ENCODE measurements at regions not wholly inside any gene's neighbourhood (a gene's known extent, or its start where the extent isn't known, plus 50 kb on each side); places are given as distances from the start of the nearest gene placed in this dataset.

DNA sequence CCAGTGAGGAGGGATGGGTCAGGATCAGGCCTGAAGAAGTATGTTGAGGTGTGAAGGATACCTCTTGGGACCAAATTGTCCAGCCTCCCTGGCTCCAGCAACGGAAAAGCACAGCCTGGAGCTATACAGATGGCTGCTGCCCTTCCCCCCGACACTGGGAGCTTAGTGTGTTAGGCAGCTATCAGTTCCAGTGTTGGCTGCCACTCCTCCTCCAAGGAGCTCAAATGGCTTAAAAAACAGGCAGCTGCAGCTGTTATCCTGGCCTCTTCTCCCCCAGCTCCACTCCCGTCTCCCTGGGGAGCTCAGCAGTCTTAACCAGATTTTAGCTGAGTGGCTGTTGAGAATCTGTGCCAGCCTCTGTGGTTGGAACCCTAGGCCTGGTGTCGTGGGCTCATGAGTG, 225.0 kb downstream of the JRKL start:
- DNase-seq = no peak

DNA sequence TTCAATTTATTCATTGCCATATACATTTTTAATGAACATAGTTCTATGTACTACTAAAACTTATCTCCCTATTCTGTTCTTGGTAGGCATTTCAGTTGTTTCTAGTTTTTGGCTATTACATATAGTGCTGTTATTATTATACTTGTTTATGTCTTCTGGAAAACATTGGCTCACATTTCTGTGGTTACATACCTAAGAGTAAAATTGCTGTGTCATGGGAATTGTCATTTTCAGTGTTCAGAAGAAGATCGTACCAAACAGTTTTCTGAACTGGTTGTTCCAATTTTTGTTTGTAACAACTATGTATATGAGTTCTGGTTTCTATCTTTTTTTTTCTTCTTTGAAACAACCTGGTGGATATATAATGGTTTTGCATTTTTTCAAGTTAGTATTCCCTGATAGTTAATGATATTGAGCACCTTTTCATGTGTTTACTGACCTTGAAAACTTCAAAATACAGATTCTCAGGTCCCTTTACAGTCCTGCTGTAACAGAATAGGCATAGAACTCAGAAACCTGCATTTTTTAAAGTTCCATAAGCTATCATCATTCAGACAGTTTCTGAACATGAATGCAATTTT, 230.7 kb downstream of the JRKL start:
- no peak for DNase-seq

DNA sequence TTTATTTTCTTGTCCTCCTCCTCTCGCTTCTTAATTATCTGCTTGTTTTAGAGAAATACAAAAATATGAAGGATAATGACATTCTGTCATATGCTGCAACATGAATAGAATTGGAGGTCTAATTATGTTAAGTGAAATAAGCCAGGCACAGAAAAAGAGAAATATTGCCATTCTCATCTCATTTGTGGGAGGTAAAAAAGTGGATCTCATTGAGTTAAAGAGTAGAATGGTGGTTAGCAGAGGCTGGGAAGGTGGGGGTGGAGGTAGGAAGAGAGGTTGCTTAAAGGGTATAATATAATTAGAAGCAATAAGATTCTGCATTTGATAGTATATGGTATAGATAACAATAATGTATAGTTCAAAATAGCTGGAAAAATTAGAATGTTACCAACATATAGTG, 231.3 kb downstream of the JRKL start:
- no peak for DNase-seq

DNA sequence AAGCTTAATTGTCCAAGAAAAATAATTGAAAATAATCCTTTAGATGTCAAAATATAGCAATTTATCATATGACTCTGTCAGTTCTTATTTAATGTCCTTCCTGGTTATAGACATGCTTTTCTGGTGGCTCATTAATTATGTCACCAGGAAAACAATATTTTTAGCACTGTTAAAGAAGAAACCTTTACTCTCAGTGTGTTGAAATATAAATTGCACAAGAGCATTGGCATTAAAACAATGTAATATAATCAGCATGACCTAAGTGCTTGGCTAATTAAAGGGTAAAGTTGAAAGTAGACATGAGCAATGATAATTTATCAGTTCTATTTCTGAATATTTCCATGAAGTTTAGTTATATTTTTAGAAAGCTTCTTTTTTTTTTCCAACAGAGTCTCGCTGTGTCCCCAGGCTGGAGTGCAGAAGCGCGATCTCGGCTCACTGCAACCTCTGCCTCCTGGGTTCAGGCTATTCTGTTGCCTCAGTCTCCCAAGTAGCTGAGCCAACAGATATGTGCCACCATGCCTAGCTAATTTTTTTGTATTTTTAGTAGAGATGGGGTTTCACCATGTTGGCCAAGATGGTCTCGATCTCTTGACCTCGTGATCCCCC, 232.3 kb downstream of the JRKL start:
- no peak for DNase-seq

DNA sequence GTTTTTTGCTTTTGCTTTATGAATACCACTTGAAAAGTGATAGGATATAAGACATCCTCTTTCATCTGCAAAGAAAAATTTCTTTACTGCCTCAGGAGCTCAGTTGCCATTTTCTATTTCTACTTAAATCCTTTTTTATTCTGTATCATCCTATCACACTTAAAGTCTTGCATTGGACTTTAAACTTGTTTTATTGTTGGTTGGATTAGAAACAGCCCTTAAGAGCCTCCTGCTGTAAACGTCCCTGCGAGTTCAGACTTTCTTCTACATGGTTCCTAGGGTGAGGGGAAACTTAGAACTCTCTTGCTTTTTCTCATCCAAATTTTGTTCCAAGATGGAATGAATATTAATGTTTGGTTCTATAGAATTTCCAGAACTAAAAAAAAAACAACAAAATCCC, 234.3 kb downstream of the JRKL start:
- no peak for DNase-seq

DNA sequence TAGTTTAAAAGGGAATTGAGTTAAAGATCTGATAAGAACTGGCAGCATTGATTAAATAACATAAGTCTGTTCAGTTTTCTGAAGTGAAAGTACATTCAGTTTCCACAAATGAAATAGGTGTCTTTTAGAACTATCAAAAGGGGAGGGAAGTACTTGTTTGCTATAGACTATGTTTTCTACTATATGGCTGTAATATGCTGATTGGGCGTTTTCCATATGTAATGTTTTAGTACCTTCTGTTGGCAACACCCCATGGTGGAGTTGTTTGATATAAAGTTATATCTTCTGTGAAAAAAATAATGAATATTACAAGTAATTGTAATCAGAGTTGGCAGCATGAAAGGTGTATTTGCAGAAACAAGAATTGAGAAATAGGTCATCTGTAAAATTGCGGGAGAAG, 237.6 kb downstream of the JRKL start:
- no peak for DNase-seq

DNA sequence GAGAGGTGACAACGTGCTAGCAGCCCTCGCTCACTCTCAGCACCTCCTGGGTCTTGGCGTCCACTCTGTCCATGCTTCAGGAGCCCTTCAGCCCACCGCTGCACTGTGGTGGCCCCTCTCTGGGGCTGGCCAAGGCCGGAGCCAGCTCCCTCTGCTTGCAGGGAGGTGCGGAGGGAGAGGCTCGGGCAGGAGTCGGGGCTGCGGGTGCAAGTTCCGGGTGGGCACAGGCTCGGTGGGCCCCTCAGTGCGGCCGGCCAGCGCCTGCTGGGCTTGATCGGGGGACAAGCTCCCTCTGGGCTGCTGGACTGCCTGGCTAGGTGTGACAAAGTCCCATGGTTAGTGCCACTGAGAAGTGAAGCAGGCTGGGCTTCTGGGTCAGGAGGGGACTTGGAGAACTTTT, 245.8 kb downstream of the JRKL start:
- DNase-seq = no peak

DNA sequence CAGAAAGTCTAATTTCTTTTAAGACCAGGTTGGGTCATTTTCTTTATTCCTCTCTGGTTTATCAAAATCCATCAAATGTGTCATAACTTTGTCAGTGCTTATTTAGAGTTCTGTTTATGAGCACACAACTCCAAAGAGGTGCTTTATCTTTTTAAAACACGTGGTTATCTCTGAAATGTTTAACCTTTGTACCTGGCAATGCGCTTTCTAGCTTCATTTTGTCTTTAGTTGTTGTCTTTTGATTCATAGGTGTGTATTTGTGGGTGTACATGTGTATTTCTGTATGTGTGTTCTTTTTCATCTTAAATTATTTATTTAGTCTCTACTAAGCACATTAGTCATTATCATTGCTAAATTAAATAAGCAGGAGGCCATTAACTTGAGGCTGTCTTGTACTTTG, 251.4 kb downstream of the JRKL start:
- no peak for DNase-seq

DNA sequence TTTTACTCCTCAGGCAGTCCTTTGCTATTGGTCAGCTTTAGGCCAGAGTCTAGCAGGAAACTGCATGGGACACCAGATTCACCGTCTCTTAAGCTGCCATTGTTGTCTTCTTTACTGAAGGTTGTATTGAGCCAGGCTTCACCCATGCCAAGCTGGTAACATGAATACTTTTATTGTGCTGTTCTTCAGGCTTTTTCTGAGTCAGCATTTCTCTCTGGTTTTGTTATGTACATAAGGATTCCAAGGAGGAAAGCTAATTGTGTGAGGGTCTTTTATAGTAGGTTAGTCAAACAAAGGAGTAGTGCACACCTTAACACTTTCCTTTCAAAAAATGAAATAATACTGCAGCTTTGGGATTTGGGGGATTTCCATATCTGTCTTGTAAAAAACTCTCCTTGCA, 252.8 kb downstream of the JRKL start:
- DNase-seq = no peak

DNA sequence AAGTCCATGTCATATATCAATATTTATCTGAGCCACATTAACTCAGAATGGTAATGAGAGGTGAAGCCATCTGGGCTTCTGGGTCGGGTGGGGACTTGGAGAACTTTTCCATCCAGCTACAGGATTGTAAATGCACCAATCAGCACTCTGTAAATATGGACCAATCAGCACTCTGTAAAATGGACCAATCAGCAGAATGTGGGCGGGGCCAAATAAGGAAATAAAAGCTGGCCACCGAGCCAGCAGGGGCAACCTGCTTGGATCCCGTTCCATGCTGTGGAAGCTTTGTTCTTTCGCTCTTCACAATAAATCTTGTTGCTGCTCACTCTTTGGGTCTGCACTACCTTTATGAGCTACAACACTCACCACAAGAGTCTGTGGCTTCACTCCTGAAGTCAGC, 253.4 kb downstream of the JRKL start:
- DNase-seq = no peak

DNA sequence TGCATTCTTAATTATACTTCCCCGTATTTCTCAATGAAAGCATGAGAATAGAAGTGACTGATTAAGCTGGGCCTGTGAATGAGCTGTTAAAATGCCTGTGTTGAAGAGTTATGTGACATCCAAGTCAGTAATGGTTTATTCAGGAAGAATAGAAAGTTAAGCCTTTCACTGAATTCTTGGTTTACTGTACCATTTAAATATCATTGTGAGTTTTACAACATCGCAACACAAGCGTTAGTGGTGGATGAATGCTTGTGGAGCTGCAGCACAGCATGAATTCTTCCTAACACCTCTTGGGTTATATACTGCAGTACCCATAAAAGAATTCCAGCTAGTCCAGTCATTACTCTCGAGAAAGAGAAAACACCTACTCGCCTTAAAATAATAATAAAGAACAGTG, 257.8 kb downstream of the JRKL start:
- no peak for DNase-seq

DNA sequence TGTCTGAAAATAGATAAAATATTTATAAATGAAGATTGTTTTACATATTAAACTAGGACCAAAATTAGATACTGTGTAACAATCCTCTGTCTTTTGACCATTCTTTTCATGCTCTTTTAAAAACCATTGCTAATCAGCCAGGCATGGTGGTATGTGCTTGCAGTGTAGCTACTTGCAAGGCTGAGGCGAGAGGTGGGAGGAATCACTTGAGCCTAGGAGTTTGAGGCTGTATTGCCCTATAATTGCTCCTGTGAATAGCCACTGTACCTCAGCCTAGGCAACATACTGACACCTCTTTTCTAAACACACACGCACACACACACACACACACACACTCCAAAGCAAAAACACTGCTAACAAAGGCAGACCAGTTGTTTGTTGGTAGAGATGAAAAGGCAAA, 259.2 kb downstream of the JRKL start:
- no peak for DNase-seq

DNA sequence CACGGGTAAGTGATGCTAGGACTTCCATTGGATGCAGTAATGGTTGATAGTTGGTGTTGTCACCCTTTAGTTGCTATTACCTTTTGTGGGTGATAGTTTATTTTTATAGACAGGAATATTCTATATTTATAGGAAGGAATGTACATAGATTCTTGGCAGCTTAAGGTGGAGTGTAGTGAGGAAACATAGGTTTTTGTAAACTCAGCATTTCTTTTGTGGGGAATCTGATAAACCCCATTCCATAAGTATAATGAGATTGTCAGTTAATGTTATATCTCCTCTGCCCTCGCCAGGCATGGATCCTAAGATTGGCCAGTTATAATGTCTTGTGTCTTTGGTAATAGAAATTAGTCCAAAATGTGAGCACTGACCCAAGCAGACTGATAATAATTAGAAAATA, 262.7 kb downstream of the JRKL start:
- DNase-seq = no peak

DNA sequence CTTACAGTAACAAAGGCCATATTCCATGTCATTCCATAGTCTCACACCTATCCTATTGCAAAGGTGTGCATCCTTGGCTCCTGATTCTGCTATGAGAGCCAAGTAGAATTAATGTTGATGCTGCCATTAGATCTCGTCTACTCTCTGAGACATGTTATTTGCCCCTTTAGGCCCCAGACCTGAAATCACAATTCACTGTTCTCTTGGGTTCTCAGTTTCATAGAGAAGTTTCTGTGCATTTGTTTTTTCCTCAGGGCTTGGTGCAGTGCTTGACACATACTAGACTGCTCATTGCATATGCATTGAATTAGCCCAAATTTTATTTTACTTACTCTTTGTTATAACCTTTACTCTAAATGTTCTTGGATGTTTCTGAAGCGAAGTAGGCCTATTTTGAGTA, 265.7 kb downstream of the JRKL start:
- no peak for DNase-seq

DNA sequence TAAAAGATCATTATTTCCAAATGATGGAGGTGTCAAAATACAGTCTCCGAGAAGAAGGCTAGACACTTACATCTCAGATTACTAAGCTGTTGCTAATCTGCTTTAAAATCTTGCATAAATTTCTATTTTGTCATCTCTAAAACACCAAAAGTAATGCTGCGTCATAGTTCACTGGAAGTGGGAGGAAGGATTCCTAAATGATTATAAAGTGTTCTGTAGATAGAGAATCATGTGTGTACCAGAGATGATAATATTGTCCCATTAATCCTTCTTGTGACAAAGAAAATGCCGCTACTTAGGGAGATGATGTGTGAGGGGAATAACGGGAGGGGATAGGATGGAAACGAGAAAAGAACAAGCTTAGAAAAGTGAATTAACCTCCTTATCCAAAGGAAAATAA, 268.6 kb downstream of the JRKL start:
- no peak for DNase-seq

DNA sequence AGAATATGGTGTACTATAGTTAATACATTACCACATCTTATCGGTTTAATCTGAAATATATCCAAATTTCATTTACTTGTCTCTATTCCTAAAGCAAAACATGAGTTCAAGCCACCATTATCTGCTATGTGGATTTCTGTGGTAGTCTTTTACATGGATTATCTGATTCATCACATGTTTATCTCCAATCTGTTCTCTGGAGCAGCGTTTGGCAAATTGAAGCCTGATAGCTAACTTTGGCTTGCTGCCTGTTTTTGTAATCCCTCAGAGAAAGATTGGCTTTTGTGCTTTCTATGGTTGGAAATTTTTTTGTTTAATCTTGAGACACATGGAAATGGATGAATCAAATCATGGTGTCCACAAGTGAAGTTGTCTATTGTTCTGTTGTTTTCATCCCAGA, 274.3 kb downstream of the JRKL start:
- DNase-seq = no peak

DNA sequence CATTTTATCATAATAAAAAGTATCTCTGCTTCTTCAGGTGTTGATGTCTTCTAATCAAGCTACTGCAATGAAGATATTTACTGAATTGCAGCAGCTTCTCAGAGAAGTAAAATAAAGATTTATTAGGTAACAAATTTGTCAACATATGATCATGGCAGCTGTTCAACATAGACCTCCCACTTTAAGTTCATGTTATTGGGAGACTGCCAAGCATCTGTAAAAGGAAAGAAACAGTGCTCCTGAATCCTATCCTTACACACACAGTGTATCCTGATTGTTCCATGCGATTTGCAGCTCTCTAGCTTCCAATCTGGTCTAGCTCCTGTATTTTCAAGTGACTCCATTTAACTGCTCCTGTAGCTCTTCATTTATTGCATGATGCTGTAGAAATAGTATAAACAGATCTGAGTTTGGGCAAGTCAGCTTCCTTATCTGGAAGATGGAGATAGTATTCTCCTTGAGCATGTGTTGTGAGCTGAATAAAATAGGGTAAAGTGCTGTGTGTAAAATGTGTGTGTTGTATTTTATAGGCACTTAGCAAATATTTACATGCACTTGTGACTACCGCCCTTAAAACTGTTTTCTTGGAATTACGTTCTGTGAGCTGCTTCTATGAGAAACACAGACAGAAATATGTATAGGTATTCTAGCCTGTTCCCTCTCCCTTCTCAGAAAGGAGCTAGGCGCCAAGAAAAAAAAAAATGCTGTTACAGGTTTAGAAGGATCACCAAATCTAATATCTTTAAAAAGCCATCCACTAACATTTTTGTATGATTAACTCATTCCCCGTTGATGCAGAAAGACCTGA, 290.6 kb downstream of the JRKL start:
- DNase-seq = no peak

DNA sequence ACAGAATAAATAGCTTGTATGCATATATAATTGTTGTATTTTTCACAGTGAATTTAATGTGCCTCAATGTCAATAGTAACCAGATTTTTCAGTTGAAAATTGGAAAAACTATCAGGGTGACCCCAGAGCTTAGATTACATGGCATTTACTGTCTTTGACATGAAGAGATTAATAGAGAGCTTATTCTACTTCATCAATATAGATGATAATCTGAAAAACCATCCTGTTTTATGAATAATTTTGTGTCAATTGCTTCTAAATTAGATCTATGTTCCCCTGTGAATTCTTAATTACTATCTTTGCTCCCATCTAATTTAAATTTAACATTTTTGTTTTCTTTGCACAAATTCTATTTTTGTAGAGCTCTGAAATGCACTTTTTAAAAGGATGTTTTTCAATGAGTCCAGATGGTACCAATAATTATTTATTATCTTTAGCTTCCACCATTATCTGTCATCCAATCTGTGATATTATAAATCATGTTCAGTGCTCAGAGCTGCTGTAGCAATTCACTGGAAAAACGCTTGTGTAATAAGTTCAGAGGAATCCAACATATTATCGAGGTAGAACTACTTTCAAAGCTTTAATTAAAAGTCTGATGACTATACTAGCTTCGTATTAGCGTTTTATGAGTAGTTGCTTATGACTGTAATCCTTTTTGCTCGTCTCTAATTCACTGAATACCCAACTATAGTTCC, 291.4 kb downstream of the JRKL start:
- no peak for DNase-seq

DNA sequence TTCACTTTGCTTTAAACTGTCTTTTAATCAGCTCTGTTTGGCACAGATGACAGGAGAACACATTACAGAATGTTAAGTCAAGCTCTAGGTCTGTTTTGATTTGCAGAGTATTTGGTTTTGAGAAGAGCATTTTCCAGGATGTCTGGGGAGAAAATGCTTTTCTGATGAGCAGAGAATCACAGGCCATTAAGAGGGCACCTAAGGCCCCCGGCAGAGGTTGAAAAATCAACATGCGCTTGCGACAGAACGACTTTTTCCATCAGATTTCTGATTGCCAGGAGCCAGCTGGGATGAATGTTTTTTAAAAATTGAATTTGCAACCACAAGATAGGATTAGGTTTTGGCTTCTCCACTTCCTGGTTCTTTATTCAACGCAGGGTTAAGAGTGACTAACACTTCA, 304.5 kb downstream of the JRKL start:
- DNase-seq = no peak

DNA sequence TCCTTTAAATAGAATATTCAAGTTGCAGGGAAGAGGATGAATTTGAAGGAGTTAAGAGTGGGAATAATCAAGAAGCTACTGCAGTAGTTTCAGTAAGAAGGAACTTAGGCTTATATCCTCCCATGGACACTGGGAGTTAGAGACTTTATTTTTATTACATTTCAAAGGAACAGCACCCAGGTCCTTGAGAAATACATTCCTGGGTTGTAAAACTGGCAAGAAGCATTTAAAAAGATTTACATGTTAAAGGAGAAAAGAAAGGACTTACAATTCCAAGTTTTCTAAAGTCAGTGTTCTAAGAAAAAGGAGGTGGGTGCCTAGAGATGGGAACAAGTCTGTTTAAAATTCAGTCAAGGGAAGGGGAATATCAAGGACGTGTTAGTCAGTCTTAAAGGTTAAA, 306.9 kb downstream of the JRKL start:
- DNase-seq = no peak

DNA sequence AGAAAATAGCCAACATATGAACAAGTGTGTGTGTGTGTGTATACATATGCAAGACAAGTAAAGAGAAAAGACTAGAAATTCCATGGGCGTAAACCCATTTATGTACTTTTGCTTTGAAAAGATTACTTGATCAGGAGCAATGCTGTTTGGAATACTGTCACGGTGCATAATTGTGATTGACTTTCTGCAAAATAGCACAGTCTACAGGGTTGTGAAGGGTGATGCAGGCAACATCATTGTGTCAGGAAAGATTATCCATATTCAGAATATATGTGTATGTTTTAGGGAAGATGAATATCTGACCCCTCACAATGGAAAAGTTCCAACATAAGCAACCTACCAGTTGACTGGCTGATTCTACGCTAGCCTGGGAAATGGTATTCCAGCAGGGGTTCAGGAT, 307.7 kb downstream of the JRKL start:
- no peak for DNase-seq

DNA sequence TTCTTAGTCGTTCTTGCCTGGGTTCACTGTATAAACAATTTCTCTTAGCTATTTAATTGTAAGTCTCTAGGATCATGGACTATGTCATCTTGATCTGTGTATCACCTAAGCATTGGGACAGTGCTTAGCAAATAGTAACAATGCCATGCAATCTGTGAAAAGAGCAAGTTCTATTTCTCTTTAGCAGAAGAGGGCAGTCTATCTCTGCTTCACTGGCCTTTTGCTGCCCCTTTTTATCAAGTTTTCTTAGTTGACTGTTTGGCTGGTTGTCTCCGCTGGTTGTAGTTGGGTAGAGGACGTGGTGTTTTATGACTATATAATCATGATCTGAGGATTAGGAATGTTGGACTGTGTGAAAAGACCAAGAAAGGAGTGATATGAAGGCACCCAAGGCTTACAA, 315.0 kb downstream of the JRKL start:
- DNase-seq = no peak

DNA sequence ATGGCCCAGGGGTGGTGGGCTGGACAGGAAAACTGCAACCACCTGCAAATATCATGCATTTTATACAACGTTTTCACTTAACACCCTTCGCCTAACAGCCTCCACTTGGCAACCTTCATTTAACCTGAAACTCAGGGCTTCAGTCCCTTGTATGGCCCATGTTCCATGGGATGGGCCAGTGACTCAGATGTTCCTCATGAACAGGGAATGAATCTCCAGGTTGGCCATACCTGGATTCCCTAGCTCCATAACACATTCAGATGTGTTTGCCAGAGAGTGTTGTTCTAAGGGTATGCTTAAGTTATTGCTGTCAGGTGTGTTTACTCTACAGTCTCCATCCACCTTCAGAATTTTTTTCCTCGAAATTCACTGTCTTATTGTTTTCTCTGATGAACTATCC, 316.9 kb downstream of the JRKL start:
- DNase-seq = no peak

DNA sequence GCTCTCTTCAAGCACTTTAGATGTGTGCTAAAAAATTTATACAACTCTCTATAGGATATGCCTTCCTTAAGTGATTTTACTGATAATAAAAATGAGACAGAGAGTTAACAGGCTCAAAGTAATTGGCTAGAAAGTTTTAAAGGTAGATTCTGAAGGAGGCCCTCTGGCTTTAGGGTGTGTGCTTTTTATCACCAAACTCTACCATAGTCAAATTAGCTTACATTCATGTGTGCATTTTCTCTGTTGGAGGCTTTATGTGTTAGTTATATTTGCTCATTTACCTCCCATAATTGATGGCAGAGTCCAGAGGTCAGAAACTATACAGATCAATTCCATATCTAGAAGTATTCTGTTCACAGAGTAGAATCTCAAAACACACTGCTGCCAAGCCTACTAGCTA, 317.5 kb downstream of the JRKL start:
- DNase-seq = no peak

Measured in midbrain (tissue), 1 donor.